ENCODE measurements at regions not wholly inside any gene's neighbourhood (a gene's known extent, or its start where the extent isn't known, plus 50 kb on each side); places are given as distances from the start of the nearest gene placed in this dataset.
"Not testable (repeated sequence)": the region's sequence is repeated elsewhere in the genome, so short reads cannot be mapped to it uniquely, and the experiment has no call there.

DNA sequence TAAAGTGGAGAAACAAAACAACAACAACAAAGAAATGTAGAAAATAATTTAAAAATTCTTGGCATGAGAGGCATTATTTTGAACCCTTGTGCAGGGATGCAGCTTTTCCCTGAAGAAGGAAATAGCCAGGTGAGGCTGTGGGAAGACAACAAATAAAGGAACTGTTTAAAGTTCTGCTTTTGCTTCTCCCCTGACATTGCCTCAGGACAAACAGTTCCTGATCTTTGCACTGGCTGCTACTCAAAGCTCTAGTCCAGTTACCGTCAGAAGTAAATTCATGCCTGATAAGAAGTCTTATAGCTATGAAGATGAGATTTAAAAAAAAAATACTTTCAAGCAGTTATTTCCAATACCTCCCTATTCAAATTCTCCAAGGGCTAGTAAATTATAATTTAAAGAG lies 233.8 kb downstream of the IL15 start:
- TF ChIP-seq CTCF (IDR thresholded peaks at IDR 0.05; ENCODE audit: borderline replicate concordance, extremely low read depth, insufficient read depth): no peak
- Histone ChIP-seq H3K9ac (ENCODE audit: low read length in 3 of 3) (no peak overlapping the region), H3K36me3 (ENCODE audit: control insufficient read depth in 2 of 3, insufficient read depth in 3 of 3, low read length in 3 of 3) (no peaks in the 10 kb centered on the region), H3K27ac (ENCODE audit: low read depth in 2 of 2, low read length in 2 of 2) (no peak overlapping the region), H3K9me3 (ENCODE audit: control insufficient read depth in 2 of 3, insufficient read depth in 1 of 3, low read length in 3 of 3) (no peaks in the 10 kb centered on the region), H3K4me3 (ENCODE audit: low read length in 3 of 3) (no peak overlapping the region), H3K4me1 (ENCODE audit: control insufficient read depth in 2 of 3, insufficient read depth in 2 of 3, low read depth in 1 of 3, low read length in 3 of 3) (no peaks in the 10 kb centered on the region), H3K27me3 (ENCODE audit: control insufficient read depth, insufficient read depth, low read length) (no peaks in the 10 kb centered on the region)
- FAIRE-seq (no peak), DNase-seq (no peak)
- intact Hi-C loops (cut with DNase I): no loop called here

GRCh38 chr4:141871086-141871770 lies 234.8 kb downstream of the IL15 start:
- no peak for TF ChIP-seq CTCF (IDR thresholded peaks at IDR 0.05; ENCODE audit: borderline replicate concordance, extremely low read depth, insufficient read depth)
- Histone ChIP-seq H3K36me3 (ENCODE audit: control insufficient read depth in 2 of 3, insufficient read depth in 3 of 3, low read length in 3 of 3) (no peaks in the 10 kb centered on the region), H3K9ac (ENCODE audit: low read length in 3 of 3) (no peak overlapping the region), H3K4me3 (ENCODE audit: low read length in 3 of 3) (no peak overlapping the region), H3K27ac (ENCODE audit: low read depth in 2 of 2, low read length in 2 of 2) (no peak overlapping the region), H3K4me1 (ENCODE audit: control insufficient read depth in 2 of 3, insufficient read depth in 2 of 3, low read depth in 1 of 3, low read length in 3 of 3) (no peaks in the 10 kb centered on the region), H3K9me3 (ENCODE audit: control insufficient read depth in 2 of 3, insufficient read depth in 1 of 3, low read length in 3 of 3) (no peaks in the 10 kb centered on the region), H3K27me3 (ENCODE audit: control insufficient read depth, insufficient read depth, low read length) (no peaks in the 10 kb centered on the region)
- DNase-seq: no peak
- intact Hi-C loops (cut with DNase I): no loop called here
- no peak for FAIRE-seq

DNA sequence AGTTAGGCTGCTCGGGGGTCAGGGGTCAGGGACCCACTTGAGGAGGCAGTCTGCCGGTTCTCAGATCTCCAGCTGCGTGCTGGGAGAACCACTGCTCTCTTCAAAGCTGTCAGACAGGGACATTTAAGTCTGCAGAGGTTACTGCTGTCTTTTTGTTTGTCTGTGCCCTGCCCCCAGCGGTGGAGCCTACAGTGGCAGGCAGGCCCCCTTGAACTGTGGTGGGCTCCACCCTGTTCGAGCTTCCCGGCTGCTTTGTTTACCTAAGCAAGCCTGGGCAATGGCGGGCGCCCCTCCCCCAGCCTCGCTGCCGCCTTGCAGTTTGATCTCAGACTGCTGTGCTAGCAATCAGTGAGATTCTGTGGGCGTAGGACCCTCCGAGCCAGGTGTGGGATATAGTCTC lies 246.3 kb downstream of the IL15 start:
- H3K4me3 ChIP-seq (ENCODE audit: low read length in 3 of 3); H3K9ac ChIP-seq (ENCODE audit: low read length in 3 of 3); intact Hi-C loops (cut with DNase I); DNase-seq; H3K9me3 ChIP-seq (ENCODE audit: control insufficient read depth in 2 of 3, insufficient read depth in 1 of 3, low read length in 3 of 3); H3K4me1 ChIP-seq (ENCODE audit: control insufficient read depth in 2 of 3, insufficient read depth in 2 of 3, low read depth in 1 of 3, low read length in 3 of 3); H3K27ac ChIP-seq (ENCODE audit: low read depth in 2 of 2, low read length in 2 of 2); H3K36me3 ChIP-seq (ENCODE audit: control insufficient read depth in 2 of 3, insufficient read depth in 3 of 3, low read length in 3 of 3); FAIRE-seq; H3K27me3 ChIP-seq (ENCODE audit: control insufficient read depth, insufficient read depth, low read length): not testable (repeated sequence)

- Histone ChIP-seq H3K27ac (ENCODE audit: low read depth in 2 of 2, low read length in 2 of 2) (no peak overlapping the region), H3K9me3 (ENCODE audit: control insufficient read depth in 2 of 3, insufficient read depth in 1 of 3, low read length in 3 of 3) (no peaks in the 10 kb centered on the region), H3K4me3 (ENCODE audit: low read length in 3 of 3) (no peak overlapping the region), H3K9ac (ENCODE audit: low read length in 3 of 3) (no peak overlapping the region), H3K27me3 (ENCODE audit: control insufficient read depth, insufficient read depth, low read length) (no peaks in the 10 kb centered on the region), H3K36me3 (ENCODE audit: control insufficient read depth in 2 of 3, insufficient read depth in 3 of 3, low read length in 3 of 3) (no peaks in the 10 kb centered on the region), H3K4me1 (ENCODE audit: control insufficient read depth in 2 of 3, insufficient read depth in 2 of 3, low read depth in 1 of 3, low read length in 3 of 3) (no peaks in the 10 kb centered on the region)
- no peak for FAIRE-seq
- no peak for TF ChIP-seq CTCF (IDR thresholded peaks at IDR 0.05; ENCODE audit: borderline replicate concordance, extremely low read depth, insufficient read depth)
- intact Hi-C loops (cut with DNase I): no loop called here
- DNase-seq: no peak
These were observed 247.7 kb downstream of the IL15 start for GRCh38 chr4:141884070-141884469.

All from kidney (tissue), 13 donors.